Upper lobe of left lung (tissue), 4 donors: ENCODE measurements at regions not wholly inside any gene's neighbourhood (a gene's known extent, or its start where the extent isn't known, plus 50 kb on each side); places are given as distances from the start of the nearest gene placed in this dataset.

Experiments used
- CTCF ChIP-seq, 6 experiments: fragments of 450-650 bp in 4 of 6; fragments of 200-600 bp in 2 of 6; sonication (generic) in 2 of 6; IDR thresholded peaks; one replicate each; pipeline ENCODE4 v1.5.1; 2016 to 2019; ENCODE audit warnings: antibody characterized with exemption in 6 of 6
- EP300 ChIP-seq, 4 donors: sonication (generic); formaldehyde crosslinking; IDR thresholded peaks; one replicate each; pipeline ENCODE4 v1.5.1; 2017; ENCODE audit warnings: antibody characterized with exemption in 4 of 4, control low read depth in 2 of 4
- POLR2A ChIP-seq, 4 donors: fragments of 450-650 bp; IDR thresholded peaks; one replicate each; pipeline ENCODE4 v1.5.1; 2016 to 2017; ENCODE audit warnings: antibody characterized with exemption in 4 of 4, mild to moderate bottlenecking in 2 of 4

DNA sequence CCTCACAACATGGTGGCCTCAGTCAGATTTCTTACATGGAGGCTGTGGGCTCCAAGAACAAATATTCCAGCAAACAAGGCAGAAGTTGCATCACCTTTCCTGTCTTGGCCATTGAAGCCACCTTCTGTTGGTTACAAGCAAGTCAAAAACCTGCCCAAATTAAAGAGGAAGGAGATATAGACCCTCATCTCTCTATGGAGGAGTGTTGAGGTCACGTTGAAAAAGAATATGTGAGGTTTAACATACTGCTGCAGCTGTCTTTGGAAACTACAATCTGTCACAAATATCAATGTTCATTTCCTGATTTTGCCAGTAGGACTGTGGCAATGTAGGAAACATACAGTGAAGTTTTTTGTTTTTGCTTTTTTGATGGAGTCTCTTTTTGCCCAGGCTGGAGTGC is 211.4 kb downstream of the COPRS start:
- TF ChIP-seq CTCF (IDR thresholded peaks at IDR 0.05) (no peak), POLR2A (IDR thresholded peaks at IDR 0.05) (no peak), EP300 (IDR thresholded peaks at IDR 0.05) (no peak)
